ENCODE measurements at regions not wholly inside any gene's neighbourhood (a gene's known extent, or its start where the extent isn't known, plus 50 kb on each side); places are given as distances from the start of the nearest gene placed in this dataset.

DNA sequence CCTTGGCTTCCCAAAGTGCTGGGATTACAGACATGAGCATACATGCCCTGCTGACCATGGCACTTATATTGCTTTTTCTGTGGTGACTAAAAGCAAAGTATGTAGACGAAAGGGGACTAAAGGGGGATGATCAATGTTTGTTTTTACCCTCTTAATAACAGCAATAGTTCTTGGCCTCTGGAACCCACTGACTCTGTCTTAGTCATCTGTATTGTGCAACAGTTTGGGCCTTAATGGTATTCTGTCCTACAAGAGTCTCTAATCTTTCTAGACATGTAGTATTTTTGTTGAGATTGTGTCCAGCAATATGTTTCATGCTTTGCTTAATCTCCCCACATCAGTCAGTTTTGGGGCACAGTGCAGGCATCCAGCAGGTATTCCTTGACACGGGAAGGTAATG is 359.9 kb upstream of the FANCL start:
- TF ChIP-seq FOSL1 (IDR thresholded peaks at IDR 0.05; ENCODE audit: insufficient read depth, low read depth, low read length) (no peak), HDAC6 (IDR thresholded peaks at IDR 0.05; ENCODE audit: low read depth, low read length) (no peak), HDAC2 (IDR thresholded peaks at IDR 0.05; ENCODE audit: borderline replicate concordance in 1 of 2, low read depth in 2 of 2, low read length in 2 of 2) (no peak), YY1 (IDR thresholded peaks at IDR 0.05; ENCODE audit: low read depth, low read length) (no peak)
